SJSA1 (cell line): ENCODE measurements at regions not wholly inside any gene's neighbourhood (a gene's known extent, or its start where the extent isn't known, plus 50 kb on each side); places are given as distances from the start of the nearest gene placed in this dataset.
"Not testable (repeated sequence)": the region's sequence is repeated elsewhere in the genome, so short reads cannot be mapped to it uniquely, and the experiment has no call there.

ENCODE experiments used
- DNase-seq, 2 experiments: peaks; one replicate each; pipeline ENCODE4 v3.0.0-alpha.2; 2015 to 2020; ENCODE audit warnings: low spot score in 2 of 2, low read depth in 1 of 2
- H3K27ac ChIP-seq: fragments of 250-450 bp; sonication (Bioruptor Pico); 2 replicates; pipeline ENCODE4 v1.5.1; 2020; ENCODE audit warnings: mild to moderate bottlenecking, moderate library complexity
- H3K27me3 ChIP-seq: fragments of 250-450 bp; sonication (Bioruptor Pico); replicated peaks from 2 replicates; pipeline ENCODE4 v1.5.1; 2020; ENCODE audit warnings: mild to moderate bottlenecking, moderate library complexity
- H3K36me3 ChIP-seq: fragments of 250-450 bp; sonication (Bioruptor Pico); 2 replicates; pipeline ENCODE4 v1.5.1; 2020; ENCODE audit warnings: mild to moderate bottlenecking
- H3K4me1 ChIP-seq: fragments of 250-450 bp; sonication (Bioruptor Pico); replicated peaks from 2 replicates; pipeline ENCODE4 v1.6.1; 2021; ENCODE audit warnings: mild to moderate bottlenecking
- H3K4me3 ChIP-seq: fragments of 250-450 bp; sonication (Bioruptor Pico); 2 replicates; pipeline ENCODE4 v1.5.1; 2020; ENCODE audit warnings: mild to moderate bottlenecking
- H3K9me3 ChIP-seq: fragments of 250-450 bp; sonication (Bioruptor Pico); replicated peaks from 2 replicates; pipeline ENCODE4 v1.5.1; 2020; ENCODE audit warnings: mild to moderate bottlenecking

DNA sequence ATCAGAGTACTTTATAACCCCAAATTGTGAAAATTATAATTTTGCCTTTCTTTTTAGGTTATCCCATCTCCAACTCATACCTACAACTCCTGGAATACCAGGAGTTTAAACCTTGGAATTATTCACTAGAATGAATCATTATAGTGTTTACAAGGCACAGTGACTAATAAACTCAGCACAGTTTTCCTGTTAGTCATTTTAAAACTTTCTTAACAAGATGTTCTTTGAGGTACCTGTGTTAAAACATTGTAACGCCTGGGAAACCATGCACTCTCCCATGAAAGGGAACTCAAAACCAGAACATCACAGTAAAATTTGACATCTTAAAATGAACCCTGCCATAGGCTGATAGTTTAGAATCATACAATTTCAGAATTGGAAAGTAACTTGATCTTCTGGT lies 132.4 kb upstream of the OSTN start:
- Histone ChIP-seq H3K4me1 (peaks cover 41% of the 10 kb centered on the region), H3K36me3 (no peaks in the 10 kb centered on the region), H3K4me3 (no peak overlapping the region), H3K9me3 (no peaks in the 10 kb centered on the region), H3K27ac (peak overlapping the region; percentile 10; the same call in 1 of the 2 replicates), H3K27me3 (no peaks in the 10 kb centered on the region)
- DNase-seq, result no peak

DNA sequence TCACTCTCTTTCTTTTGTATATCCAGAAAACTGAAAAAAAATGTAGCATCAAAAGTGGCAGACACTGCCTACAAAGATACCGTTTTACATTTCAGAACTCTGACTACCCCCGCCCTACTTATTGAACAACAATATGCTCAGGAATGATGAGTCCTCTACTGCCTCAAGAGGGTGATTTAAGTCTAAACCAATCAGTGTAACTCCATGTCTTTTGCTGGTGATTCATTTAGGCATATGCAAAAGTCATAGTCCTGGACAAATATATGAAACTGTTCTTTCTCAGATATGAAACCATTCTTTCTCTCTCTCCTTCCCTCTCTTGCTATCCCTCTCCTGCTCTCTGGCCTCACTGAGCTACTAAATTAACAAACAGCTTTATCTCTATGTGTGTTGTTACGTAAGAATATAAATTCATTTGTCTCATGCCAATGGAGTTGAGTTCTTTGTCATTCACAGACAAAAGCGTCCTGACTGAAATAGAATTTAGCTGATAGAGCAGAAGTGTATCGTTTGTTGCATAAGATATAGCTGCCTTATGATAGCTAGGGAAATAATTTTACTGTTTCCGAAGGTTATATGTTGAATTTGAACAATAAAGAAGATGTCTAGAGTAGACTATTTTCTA lies 133.7 kb upstream of the OSTN start:
- Histone ChIP-seq H3K36me3 (no peaks in the 10 kb centered on the region), H3K27me3 (no peaks in the 10 kb centered on the region), H3K4me1 (peaks cover 29% of the 10 kb centered on the region), H3K9me3 (no peaks in the 10 kb centered on the region), H3K4me3 (no peak overlapping the region), H3K27ac (no peak overlapping the region)
- no peak for DNase-seq

DNA sequence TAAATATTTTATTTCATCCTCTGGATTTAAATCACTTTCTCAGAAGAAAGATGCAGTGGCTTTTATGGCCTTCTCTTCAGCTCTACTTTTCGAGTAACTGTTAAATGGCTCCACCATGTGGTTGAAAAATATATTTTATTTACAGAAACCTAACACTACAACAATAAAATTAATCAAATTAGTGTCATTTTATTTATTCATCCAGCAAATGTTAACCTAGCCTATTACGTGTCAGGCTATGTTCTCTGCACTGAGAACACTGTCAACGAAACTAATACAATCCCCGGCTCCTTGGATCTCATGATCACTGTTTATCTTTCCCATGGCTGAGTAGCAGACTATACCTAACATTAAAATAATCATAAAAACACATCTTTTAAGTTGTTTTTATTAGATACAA lies 148.0 kb upstream of the OSTN start:
- peak in 1 of 2 experiments; percentile 21 for DNase-seq
- Histone ChIP-seq H3K27me3 (no peaks in the 10 kb centered on the region), H3K36me3 (no peaks in the 10 kb centered on the region), H3K4me3 (no peak overlapping the region), H3K4me1 (no peaks in the 10 kb centered on the region), H3K9me3 (no peaks in the 10 kb centered on the region), H3K27ac (no peak overlapping the region)

DNA sequence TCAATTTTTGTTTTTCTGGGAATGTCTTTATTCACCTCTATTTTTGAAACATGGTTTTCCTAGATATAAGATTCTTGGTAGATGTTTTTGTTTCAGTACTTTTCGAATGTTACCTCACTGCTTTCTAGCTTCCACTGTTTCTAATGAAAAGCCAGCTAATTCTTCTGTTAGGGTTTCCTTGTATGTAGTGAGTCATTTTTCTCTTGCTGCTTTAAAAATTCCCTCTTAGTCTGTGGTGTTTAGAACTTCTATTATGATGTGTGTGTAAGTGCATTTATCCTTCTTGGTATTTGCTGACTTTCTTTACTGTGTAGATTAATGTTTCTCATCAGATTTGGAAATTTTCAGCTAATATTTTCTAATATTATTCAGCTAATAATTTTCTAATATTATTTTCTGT lies 151.1 kb upstream of the OSTN start:
- no peaks in the 10 kb centered on the region for H3K27me3 ChIP-seq
- H3K4me1 ChIP-seq, result no peaks in the 10 kb centered on the region
- DNase-seq, result no peak
- H3K27ac ChIP-seq, result no peak overlapping the region
- no peaks in the 10 kb centered on the region for H3K36me3 ChIP-seq
- no peak overlapping the region for H3K4me3 ChIP-seq
- H3K9me3 ChIP-seq, result no peaks in the 10 kb centered on the region

DNA sequence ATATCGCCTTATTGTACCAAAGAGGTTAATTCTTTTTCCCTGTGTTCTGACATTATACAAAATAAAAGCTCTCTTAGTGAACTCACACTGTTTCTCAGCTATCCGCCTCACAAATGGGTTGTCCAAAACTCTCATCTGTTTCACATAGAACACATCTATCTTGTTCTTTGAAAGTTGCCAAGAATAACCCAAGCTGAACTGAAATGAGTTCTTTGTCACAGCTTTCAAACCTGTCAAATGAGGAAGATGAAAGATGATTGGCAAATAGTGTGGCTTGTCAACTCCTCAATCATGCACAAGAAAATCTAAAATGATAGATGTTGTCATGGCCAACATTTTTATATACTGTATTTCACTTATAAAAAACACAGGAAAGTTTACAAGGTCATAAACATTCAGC lies 168.1 kb upstream of the OSTN start:
- Histone ChIP-seq H3K4me3 (no peak overlapping the region), H3K36me3 (no peaks in the 10 kb centered on the region), H3K9me3 (no peaks in the 10 kb centered on the region), H3K27ac (no peak overlapping the region), H3K4me1 (0 out of 2 replicates have a peak, but pooled peaks cover 4% of the 10 kb centered on the region), H3K27me3 (no peaks in the 10 kb centered on the region)
- DNase-seq, result no peak

DNA sequence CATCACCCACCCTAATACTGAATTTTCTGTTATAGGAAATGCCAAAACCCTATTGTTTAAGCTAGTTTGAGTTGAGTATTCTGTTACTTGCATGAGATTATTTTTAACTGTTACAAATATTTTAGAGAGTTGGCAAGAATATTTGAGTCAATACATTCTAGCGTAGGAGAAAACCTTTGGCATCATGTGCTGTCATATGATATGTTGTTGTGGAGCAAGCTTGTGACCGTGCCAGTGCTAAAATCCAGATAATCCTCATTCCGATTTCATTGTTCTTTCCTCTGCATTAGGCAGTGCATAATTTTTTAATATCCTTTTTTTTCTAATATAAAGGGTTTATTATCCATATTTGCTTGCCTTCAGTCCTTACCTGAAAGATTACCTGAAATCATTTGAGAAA lies 168.0 kb upstream of the GMNC start:
- H3K36me3 ChIP-seq, result no peaks in the 10 kb centered on the region
- H3K9me3 ChIP-seq, result no peaks in the 10 kb centered on the region
- H3K27ac ChIP-seq, result no peak overlapping the region
- H3K27me3 ChIP-seq, result no peaks in the 10 kb centered on the region
- DNase-seq, result no peak
- no peak overlapping the region for H3K4me3 ChIP-seq
- H3K4me1 ChIP-seq, result 0 out of 2 replicates have a peak, but pooled peaks cover 4% of the 10 kb centered on the region

DNA sequence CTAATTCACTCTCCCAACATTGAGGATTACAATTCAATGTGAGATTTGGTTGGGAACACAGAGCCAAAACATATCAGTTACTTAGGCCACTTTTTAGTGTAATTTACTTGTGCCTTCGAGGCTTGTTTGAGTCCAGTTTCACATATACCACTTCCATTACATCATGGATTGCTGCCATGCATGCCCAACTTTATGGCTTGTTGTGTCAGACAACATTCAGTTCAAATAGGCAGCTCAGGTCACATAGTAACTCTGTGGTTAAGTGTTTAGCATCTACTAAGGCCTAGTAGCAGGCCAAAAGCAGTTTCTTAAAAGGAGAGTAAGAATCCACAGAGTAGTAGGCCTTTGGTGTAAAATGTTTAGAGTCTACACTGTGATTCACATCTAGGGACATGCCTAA lies 164.3 kb upstream of the GMNC start:
- no peaks in the 10 kb centered on the region for H3K36me3 ChIP-seq
- DNase-seq, result no peak
- no peaks in the 10 kb centered on the region for H3K27me3 ChIP-seq
- H3K4me1 ChIP-seq, result 0 out of 2 replicates have a peak, but pooled peaks cover 2% of the 10 kb centered on the region
- H3K4me3 ChIP-seq, result no peak overlapping the region
- H3K27ac ChIP-seq, result no peak overlapping the region
- H3K9me3 ChIP-seq, result no peaks in the 10 kb centered on the region

DNA sequence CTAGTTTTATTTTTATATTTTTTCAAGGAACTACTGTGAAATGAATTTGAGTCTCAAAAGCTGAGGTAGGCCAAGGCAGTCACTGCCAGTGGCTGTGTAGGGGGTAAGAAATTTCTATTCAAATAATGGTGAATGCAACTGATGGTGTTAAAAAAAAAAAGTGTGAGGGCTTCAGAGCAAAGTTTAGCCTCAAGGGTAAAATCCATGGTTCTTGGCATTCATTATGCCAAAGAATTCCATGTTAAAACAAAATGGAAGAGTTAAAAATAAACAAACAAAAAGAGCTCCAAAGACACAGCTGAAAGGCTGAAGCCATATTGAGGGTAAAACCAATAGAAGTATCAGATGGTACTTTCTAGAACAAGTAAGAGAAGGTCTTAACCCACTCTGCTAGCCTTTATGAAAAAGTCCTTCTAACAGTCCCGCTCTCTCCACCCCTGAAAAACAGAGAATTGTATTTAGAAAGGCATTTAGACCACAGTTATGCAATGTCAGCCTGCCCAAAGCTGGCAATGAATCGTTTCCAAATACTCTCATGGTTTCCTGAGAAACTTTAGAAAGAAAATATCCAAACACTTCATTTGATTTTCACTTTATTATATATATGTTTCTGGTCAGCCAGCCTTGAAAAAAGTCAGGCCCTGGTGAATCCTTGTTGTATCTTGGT lies 158.4 kb upstream of the GMNC start:
- H3K4me1 ChIP-seq, result no peaks in the 10 kb centered on the region
- H3K27ac ChIP-seq, result no peak overlapping the region
- H3K27me3 ChIP-seq, result no peaks in the 10 kb centered on the region
- H3K4me3 ChIP-seq, result no peak overlapping the region
- H3K36me3 ChIP-seq, result no peaks in the 10 kb centered on the region
- no peak for DNase-seq
- H3K9me3 ChIP-seq, result no peaks in the 10 kb centered on the region

DNA sequence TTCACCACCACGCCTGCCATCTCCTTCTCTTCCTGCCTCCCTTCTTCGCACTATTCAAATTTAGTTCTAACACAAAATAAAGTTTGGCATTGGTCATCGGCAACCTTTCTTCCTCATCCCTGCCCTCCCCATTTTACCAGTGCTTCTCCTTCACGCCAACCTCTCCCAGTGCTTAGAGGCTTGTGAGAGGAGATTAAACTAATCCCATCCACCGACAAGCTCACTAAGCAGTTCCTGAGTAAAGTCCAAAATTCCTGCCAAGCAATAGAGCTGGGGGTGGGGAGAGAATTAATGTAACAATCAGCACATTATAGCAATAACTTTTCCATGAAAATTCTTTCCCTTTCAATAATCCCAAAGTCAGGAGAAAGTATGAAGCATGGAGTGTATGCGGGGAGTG lies 157.4 kb upstream of the GMNC start:
- Histone ChIP-seq H3K4me1 (no peaks in the 10 kb centered on the region), H3K27ac (no peak overlapping the region), H3K4me3 (no peak overlapping the region), H3K9me3 (no peaks in the 10 kb centered on the region), H3K27me3 (no peaks in the 10 kb centered on the region), H3K36me3 (no peaks in the 10 kb centered on the region)
- DNase-seq, result no peak

DNA sequence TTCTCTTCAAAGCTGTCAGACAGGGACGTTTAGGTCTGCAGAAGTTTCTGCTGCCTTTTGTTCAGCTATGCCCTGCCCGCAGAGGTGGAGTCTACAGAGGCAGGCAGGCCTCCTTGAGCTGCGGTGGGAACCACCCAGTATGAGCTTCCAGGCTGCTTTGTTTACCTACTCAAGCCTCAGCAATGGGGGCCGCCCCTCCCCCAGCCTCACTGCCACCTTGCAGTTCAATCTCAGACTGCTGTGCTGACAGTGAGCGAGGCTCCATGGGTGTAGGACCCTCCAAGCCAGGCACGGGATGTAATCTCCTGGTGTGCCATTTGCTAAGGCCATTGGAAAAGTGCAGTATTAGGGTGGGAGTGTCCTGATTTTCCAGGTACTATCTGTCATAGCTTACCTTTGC lies 153.5 kb upstream of the GMNC start:
- H3K36me3 ChIP-seq, H3K27me3 ChIP-seq, H3K4me1 ChIP-seq, H3K27ac ChIP-seq, H3K9me3 ChIP-seq, DNase-seq, H3K4me3 ChIP-seq: not testable (repeated sequence)

DNA sequence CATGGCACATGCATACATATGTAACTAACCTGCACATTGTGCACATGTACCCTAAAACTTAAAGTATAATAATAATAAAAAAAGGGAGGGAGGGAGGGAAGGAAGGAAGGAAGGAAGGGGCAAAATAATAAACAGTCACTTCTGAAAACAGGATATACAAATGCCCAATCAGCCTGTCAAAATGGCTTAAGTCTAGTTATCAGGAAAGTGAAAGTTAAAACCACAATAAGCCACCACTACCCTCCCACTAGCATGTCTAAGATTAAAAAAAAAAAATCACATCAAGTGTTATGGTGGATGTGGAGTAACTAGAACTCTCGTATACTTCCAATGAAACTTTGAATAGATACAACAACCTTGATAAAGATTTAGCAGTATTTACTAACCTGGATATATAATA lies 145.6 kb upstream of the GMNC start:
- DNase-seq, result no peak
- H3K4me1 ChIP-seq, result peaks cover 5% of the 10 kb centered on the region; the same call in 1 of the 2 replicates
- H3K4me3 ChIP-seq, result no peak overlapping the region
- no peaks in the 10 kb centered on the region for H3K9me3 ChIP-seq
- no peaks in the 10 kb centered on the region for H3K36me3 ChIP-seq
- H3K27ac ChIP-seq, result no peak overlapping the region
- H3K27me3 ChIP-seq, result no peaks in the 10 kb centered on the region

DNA sequence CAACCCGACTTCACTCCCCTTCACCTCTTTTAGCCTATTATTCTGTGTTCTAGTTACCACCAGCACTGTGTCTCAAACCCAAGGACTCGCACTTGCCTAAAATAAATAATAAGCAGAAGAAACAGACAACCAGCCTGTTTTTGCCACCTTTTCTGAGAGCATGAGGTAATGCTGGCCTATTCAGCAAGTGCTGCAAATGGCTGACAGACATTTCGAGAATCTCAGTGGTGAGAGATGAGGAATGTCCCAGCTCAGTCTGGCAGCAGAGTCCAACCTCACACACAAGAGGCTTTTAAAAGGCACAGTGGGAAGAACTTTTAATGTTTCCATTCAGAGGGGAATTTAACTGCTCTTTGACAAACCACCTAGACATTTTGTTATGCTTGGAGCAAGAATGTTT lies 143.3 kb upstream of the GMNC start:
- DNase-seq, result no peak
- no peak overlapping the region for H3K4me3 ChIP-seq
- H3K27me3 ChIP-seq, result no peaks in the 10 kb centered on the region
- no peaks in the 10 kb centered on the region for H3K9me3 ChIP-seq
- no peak overlapping the region for H3K27ac ChIP-seq
- H3K4me1 ChIP-seq, result peaks cover 5% of the 10 kb centered on the region; the same call in 1 of the 2 replicates
- H3K36me3 ChIP-seq, result no peaks in the 10 kb centered on the region

DNA sequence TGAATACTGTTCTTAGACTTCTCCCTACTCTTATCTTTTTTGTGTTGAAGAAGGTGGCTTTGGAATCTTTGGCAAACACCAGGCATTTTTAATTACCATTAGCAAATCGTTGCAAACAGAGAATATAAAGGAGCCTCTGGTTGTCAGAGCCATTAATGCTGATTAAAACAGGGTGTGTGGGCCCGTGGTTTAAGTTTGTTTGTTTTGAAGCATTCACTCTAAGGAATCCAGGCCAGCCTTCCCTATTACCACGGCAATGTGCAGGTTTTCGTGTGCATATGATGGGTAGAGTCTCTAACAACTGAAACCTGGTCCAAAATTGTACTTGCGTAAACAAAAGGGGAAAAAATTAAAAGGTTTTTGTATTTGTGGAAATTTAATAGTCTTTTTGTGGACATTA lies 141.2 kb upstream of the GMNC start:
- peak in 1 of 2 experiments; percentile 21 for DNase-seq
- Histone ChIP-seq H3K4me3 (no peak overlapping the region), H3K9me3 (no peaks in the 10 kb centered on the region), H3K27me3 (no peaks in the 10 kb centered on the region), H3K27ac (no peak overlapping the region), H3K36me3 (no peaks in the 10 kb centered on the region), H3K4me1 (peaks cover 14% of the 10 kb centered on the region)

DNA sequence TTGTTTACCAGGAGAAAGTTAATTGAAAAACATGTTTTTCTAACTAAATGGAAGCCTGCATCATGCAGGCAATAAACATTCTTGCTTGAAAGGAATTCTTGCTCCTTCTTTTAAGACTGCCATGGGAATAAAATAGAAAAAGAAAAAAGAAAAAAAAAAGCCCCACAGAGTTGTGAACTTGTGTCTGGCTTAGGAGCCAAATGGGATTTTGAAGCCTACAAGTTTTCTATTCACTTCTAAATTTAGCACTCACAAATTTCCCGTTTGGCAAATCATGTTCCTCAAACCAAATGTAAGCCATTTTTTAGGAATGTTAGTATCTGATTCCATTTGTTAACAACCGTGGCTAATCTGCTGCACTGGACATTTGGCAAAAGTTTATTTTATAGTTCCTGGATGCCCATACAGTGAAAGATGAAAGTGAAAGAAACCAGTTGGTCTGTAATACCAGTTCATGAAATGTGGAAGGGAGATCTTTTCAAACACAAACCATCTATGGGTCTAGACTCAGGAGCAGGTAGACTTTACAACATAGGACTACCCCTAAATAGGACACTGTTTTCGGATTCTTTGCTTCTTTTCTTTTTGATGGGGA lies 133.8 kb upstream of the GMNC start:
- no peak overlapping the region for H3K4me3 ChIP-seq
- H3K4me1 ChIP-seq, result peaks cover 13% of the 10 kb centered on the region
- no peaks in the 10 kb centered on the region for H3K27me3 ChIP-seq
- no peak overlapping the region for H3K27ac ChIP-seq
- no peaks in the 10 kb centered on the region for H3K36me3 ChIP-seq
- H3K9me3 ChIP-seq, result no peaks in the 10 kb centered on the region
- DNase-seq, result no peak
